H9 (cell line): ENCODE measurements at regions not wholly inside any gene's neighbourhood (a gene's known extent, or its start where the extent isn't known, plus 50 kb on each side); places are given as distances from the start of the nearest gene placed in this dataset.
"Not testable (repeated sequence)": the region's sequence is repeated elsewhere in the genome, so short reads cannot be mapped to it uniquely, and the experiment has no call there.

ENCODE experiments used
- DNase-seq: peaks from one replicate; pipeline ENCODE4 v3.0.0-alpha.2; 2017
- H2AFZ ChIP-seq: one replicate; pipeline ENCODE4 v1.6.1; 2013; ENCODE audit warnings: mild to moderate bottlenecking, low read length, control low read depth, moderate library complexity
- H2AK5ac ChIP-seq: 2 replicates; pipeline ENCODE4 v1.6.1; 2013; ENCODE audit warnings: low read length, control low read depth, mixed read lengths; ENCODE audit not compliant: insufficient read length
- H2BK120ac ChIP-seq: one replicate; pipeline ENCODE4 v1.6.1; 2013; ENCODE audit warnings: low read depth, mild to moderate bottlenecking, low read length, control low read depth, inconsistent platforms; ENCODE audit not compliant: poor library complexity, severe bottlenecking
- H2BK12ac ChIP-seq: 2 replicates; pipeline ENCODE4 v1.6.1; 2013; ENCODE audit warnings: low read length, control low read depth, mixed read lengths, low read depth; ENCODE audit not compliant: insufficient read length
- H2BK15ac ChIP-seq: 2 replicates; pipeline ENCODE4 v1.6.1; 2013; ENCODE audit warnings: low read depth, low read length, control low read depth
- H2BK20ac ChIP-seq: one replicate; pipeline ENCODE4 v1.6.1; 2013; ENCODE audit warnings: low read depth, mild to moderate bottlenecking, low read length, control low read depth, inconsistent platforms; ENCODE audit not compliant: poor library complexity, severe bottlenecking
- H2BK5ac ChIP-seq: 2 replicates; pipeline ENCODE4 v1.6.1; 2013; ENCODE audit warnings: low read length, control low read depth, mixed read lengths; ENCODE audit not compliant: insufficient read length
- H3K14ac ChIP-seq: 2 replicates; pipeline ENCODE4 v1.6.1; 2013; ENCODE audit warnings: low read length, control low read depth; ENCODE audit not compliant: insufficient read depth
- H3K18ac ChIP-seq: 2 replicates; pipeline ENCODE4 v1.6.1; 2013; ENCODE audit warnings: low read depth, mild to moderate bottlenecking, mixed read lengths, low read length, control low read depth; ENCODE audit not compliant: insufficient read length
- H3K23ac ChIP-seq: 2 replicates; pipeline ENCODE4 v1.6.1; 2013; ENCODE audit warnings: low read length, control low read depth, mixed read lengths, low read depth; ENCODE audit not compliant: insufficient read length
- H3K23me2 ChIP-seq: 2 replicates; pipeline ENCODE4 v1.6.1; 2013; ENCODE audit warnings: low read depth, mild to moderate bottlenecking, mixed read lengths, low read length, control low read depth; ENCODE audit not compliant: insufficient read length, poor library complexity, severe bottlenecking
- H3K27ac ChIP-seq: 2 replicates; pipeline ENCODE4 v1.5.1; 2013; ENCODE audit warnings: low read length, control low read depth, mixed read lengths, low read depth; ENCODE audit not compliant: insufficient read length
- H3K27me3 ChIP-seq: 2 replicates; pipeline ENCODE4 v1.6.1; 2013; ENCODE audit warnings: low read length, control low read depth, inconsistent platforms; ENCODE audit not compliant: insufficient read depth
- H3K4ac ChIP-seq: 2 replicates; pipeline ENCODE4 v1.6.1; 2013; ENCODE audit warnings: low read depth, mild to moderate bottlenecking, control low read depth, inconsistent platforms, low read length, moderate library complexity
- H3K4me1 ChIP-seq: 2 replicates; pipeline ENCODE4 v1.6.1; 2013; ENCODE audit warnings: low read length, control low read depth, inconsistent platforms; ENCODE audit not compliant: insufficient read depth
- H3K4me2 ChIP-seq: 2 replicates; pipeline ENCODE4 v1.6.1; 2013; ENCODE audit warnings: low read length, control low read depth, mixed read lengths; ENCODE audit not compliant: insufficient read length, insufficient read depth
- H3K56ac ChIP-seq: 2 replicates; pipeline ENCODE4 v1.6.1; 2013; ENCODE audit warnings: low read depth, mild to moderate bottlenecking, mixed read lengths, low read length, control low read depth; ENCODE audit not compliant: insufficient read length
- H3K79me1 ChIP-seq: 2 replicates; pipeline ENCODE4 v1.6.1; 2013; ENCODE audit warnings: low read depth, mild to moderate bottlenecking, moderate library complexity, low read length, control low read depth, inconsistent platforms; ENCODE audit not compliant: insufficient read depth, poor library complexity, severe bottlenecking
- H3K79me2 ChIP-seq: 2 replicates; pipeline ENCODE4 v1.6.1; 2013; ENCODE audit warnings: low read length, control low read depth, inconsistent platforms; ENCODE audit not compliant: insufficient read depth
- H3K9ac ChIP-seq: 2 replicates; pipeline ENCODE4 v1.6.1; 2013; ENCODE audit warnings: low read length, control low read depth, mixed read lengths; ENCODE audit not compliant: insufficient read length; ENCODE audit errors: extremely low read depth
- H3K9me3 ChIP-seq: one replicate; pipeline ENCODE4 v1.6.1; 2013; ENCODE audit warnings: low read depth, low read length, inconsistent platforms; ENCODE audit not compliant: control insufficient read depth
- H3T11ph ChIP-seq: one replicate; pipeline ENCODE4 v1.6.1; 2013; ENCODE audit warnings: mild to moderate bottlenecking, low read length, control low read depth, inconsistent platforms
- H4K20me1 ChIP-seq: one replicate; pipeline ENCODE4 v1.6.1; 2013; ENCODE audit not compliant: control insufficient read depth, insufficient read length, insufficient read depth
- H4K5ac ChIP-seq: 2 replicates; pipeline ENCODE4 v1.6.1; 2013; ENCODE audit warnings: low read depth, mild to moderate bottlenecking, mixed read lengths, low read length, control low read depth; ENCODE audit not compliant: insufficient read length
- H4K8ac ChIP-seq: replicated peaks from 2 replicates; pipeline ENCODE4 v1.6.1; 2013; ENCODE audit warnings: low read length, control low read depth, mixed read lengths, low read depth; ENCODE audit not compliant: insufficient read length
- H4K91ac ChIP-seq: 2 replicates; pipeline ENCODE4 v1.6.1; 2013; ENCODE audit warnings: low read depth, mild to moderate bottlenecking, moderate library complexity, mixed read lengths, low read length, control low read depth; ENCODE audit not compliant: insufficient read length
- H3K27ac Mint-ChIP-seq, 3 experiments: 2 replicates in 2 of 3; 3 replicates in 1 of 3; pipeline ENCODE4 v1.8.0; 2020 to 2021; ENCODE audit warnings: mixed read lengths in 3 of 3, mild to moderate bottlenecking in 1 of 3, moderate library complexity in 1 of 3
- H3K27me3 Mint-ChIP-seq: 2 replicates; pipeline ENCODE4 v1.8.0; 2021; ENCODE audit warnings: low read depth, mild to moderate bottlenecking, moderate library complexity, mixed read lengths
- H3K36me3 Mint-ChIP-seq, 3 experiments: 2 replicates in 2 of 3; 3 replicates in 1 of 3; pipeline ENCODE4 v1.8.0; 2020 to 2021; ENCODE audit warnings: low read depth in 3 of 3, mixed read lengths in 3 of 3; ENCODE audit not compliant: insufficient read depth in 1 of 3
- H3K4me1 Mint-ChIP-seq, 2 experiments: 2 replicates each; pipeline ENCODE4 v1.8.0; 2020; ENCODE audit warnings: mixed read lengths in 2 of 2
- H3K4me3 Mint-ChIP-seq, 2 experiments: 2 replicates in 1 of 2; 3 replicates in 1 of 2; pipeline ENCODE4 v1.8.0; 2020 to 2021; ENCODE audit warnings: mild to moderate bottlenecking in 2 of 2, mixed read lengths in 2 of 2, moderate library complexity in 1 of 2
- H3K9me3 Mint-ChIP-seq, 2 experiments: 2 replicates in 1 of 2; 3 replicates in 1 of 2; pipeline ENCODE4 v1.8.0; 2020; ENCODE audit warnings: mild to moderate bottlenecking in 2 of 2, mixed read lengths in 2 of 2, moderate library complexity in 1 of 2
- WGBS: extraction: QIAGEN DNeasy Blood & Tissue Kit; methylation state at CpG from one replicate; pipeline ENCODE4 v1.1.7; 2013; ENCODE audit warnings: missing lambda C conversion rate, low lambda C conversion rate, mixed read lengths; ENCODE audit not compliant: insufficient read length; ENCODE audit errors: extremely low coverage; 5-methylcytosine and 5-hydroxymethylcytosine counted together

GRCh38 chr18:14336017-14336416 lies 203.8 kb upstream of the ZNF519 start:
- not testable (repeated sequence) for H3K56ac ChIP-seq, H2BK20ac ChIP-seq, H3K27ac Mint-ChIP-seq, H4K5ac ChIP-seq, H2BK12ac ChIP-seq, H3K4me1 Mint-ChIP-seq, H3K9ac ChIP-seq, H3K4ac ChIP-seq, H3K4me1 ChIP-seq, H4K20me1 ChIP-seq, H3K23ac ChIP-seq, H2BK15ac ChIP-seq, H2AFZ ChIP-seq, H3T11ph ChIP-seq, H3K18ac ChIP-seq, H3K4me3 Mint-ChIP-seq, H2BK5ac ChIP-seq, H4K91ac ChIP-seq, H2BK120ac ChIP-seq, DNase-seq, H4K8ac ChIP-seq, H3K23me2 ChIP-seq, H3K27ac ChIP-seq, H3K79me2 ChIP-seq, H3K27me3 ChIP-seq, H3K4me2 ChIP-seq, H3K14ac ChIP-seq, H3K27me3 Mint-ChIP-seq, H3K79me1 ChIP-seq, H2AK5ac ChIP-seq
- Mint-ChIP-seq H3K36me3 (peaks cover 9 to 24% (median 23%) of the 10 kb centered on the region in 3 experiments; a peak in 6 of 7 replicates), H3K9me3 (peaks cover 82 to 84% of the 10 kb centered on the region in 2 experiments)
- peaks cover 54% of the 10 kb centered on the region for H3K9me3 ChIP-seq
- no CpG with 5 or more reads among the region's 6 CpGs for WGBS

- H3K23me2 ChIP-seq, H4K5ac ChIP-seq, H3K4me2 ChIP-seq, H3T11ph ChIP-seq, H3K79me2 ChIP-seq, H3K4me1 Mint-ChIP-seq, H2BK12ac ChIP-seq, H3K18ac ChIP-seq, H3K14ac ChIP-seq, H2AFZ ChIP-seq, H2BK120ac ChIP-seq, H3K9ac ChIP-seq, H4K91ac ChIP-seq, H3K4me1 ChIP-seq, H3K27me3 Mint-ChIP-seq, H3K4ac ChIP-seq, H2BK5ac ChIP-seq, H4K8ac ChIP-seq, H4K20me1 ChIP-seq, H2AK5ac ChIP-seq, H3K27ac ChIP-seq, H3K56ac ChIP-seq, H2BK15ac ChIP-seq, H3K79me1 ChIP-seq, H3K27me3 ChIP-seq, H3K4me3 Mint-ChIP-seq, H2BK20ac ChIP-seq, H3K27ac Mint-ChIP-seq, DNase-seq, H3K23ac ChIP-seq: not testable (repeated sequence)
- Mint-ChIP-seq H3K9me3 (peaks cover 86 to 87% of the 10 kb centered on the region in 2 experiments), H3K36me3 (peaks cover 6 to 51% (median 15%) of the 10 kb centered on the region in 3 experiments; a peak in 6 of 7 replicates)
- no CpG with 5 or more reads among the region's 4 CpGs for WGBS
- peaks cover 31% of the 10 kb centered on the region for H3K9me3 ChIP-seq
Measured at GRCh38 chr18:14321217-14321616, 189.0 kb upstream of the ZNF519 start.
